ENCODE measurements at regions not wholly inside any gene's neighbourhood (a gene's known extent, or its start where the extent isn't known, plus 50 kb on each side); places are given as distances from the start of the nearest gene placed in this dataset.
"Not testable (repeated sequence)": the region's sequence is repeated elsewhere in the genome, so short reads cannot be mapped to it uniquely, and the experiment has no call there.

DNA sequence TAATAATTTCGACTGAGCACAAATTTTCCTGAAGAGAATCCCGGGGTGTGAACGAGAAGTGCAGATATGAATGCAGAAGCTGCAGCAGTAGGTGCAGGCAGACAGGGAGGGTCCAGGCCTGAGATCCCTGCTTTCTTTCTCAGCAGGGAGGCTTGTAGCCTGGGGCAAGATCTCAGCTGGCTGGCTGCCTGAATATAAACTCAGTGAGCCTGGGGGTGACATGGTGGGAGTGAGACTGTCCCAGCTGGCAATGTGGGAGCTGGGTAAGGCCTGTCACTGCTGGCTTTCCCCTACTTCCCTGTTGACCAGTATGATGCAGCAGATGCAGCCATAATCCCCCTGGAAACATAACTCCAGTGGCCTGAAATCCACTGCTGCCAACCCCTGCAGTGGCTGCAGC is 325.2 kb downstream of the CETN3 start:
- DNase-seq (ENCODE audit: insufficient read length), result no peak
- TF ChIP-seq POLR2A (IDR thresholded peaks at IDR 0.05; ENCODE audit: low read depth, low read length), result no peak
- TF ChIP-seq POLR2AphosphoS5 (IDR thresholded peaks at IDR 0.05; ENCODE audit: low read depth, low read length), result no peak
- no peak for TF ChIP-seq TAF1 (IDR thresholded peaks at IDR 0.05; ENCODE audit: borderline replicate concordance, low read depth, low read length)
- no peak for FAIRE-seq

GRCh38 chr5:90073026-90073570 is 336.5 kb downstream of the CETN3 start:
- FAIRE-seq; DNase-seq (ENCODE audit: insufficient read length): not testable (repeated sequence)

GRCh38 chr5:90071656-90072055 is 337.9 kb downstream of the CETN3 start:
- DNase-seq (ENCODE audit: insufficient read length) (no peak), FAIRE-seq (no peak)
- TF ChIP-seq POLR2AphosphoS5 (IDR thresholded peaks at IDR 0.05; ENCODE audit: low read depth, low read length), result no peak
- TF ChIP-seq POLR2A (IDR thresholded peaks at IDR 0.05; ENCODE audit: low read depth, low read length), result no peak
- TF ChIP-seq TAF1 (IDR thresholded peaks at IDR 0.05; ENCODE audit: borderline replicate concordance, low read depth, low read length), result no peak

- TF ChIP-seq POLR2A (IDR thresholded peaks at IDR 0.05; ENCODE audit: low read depth, low read length) (no peak), TAF1 (IDR thresholded peaks at IDR 0.05; ENCODE audit: borderline replicate concordance, low read depth, low read length) (no peak), POLR2AphosphoS5 (IDR thresholded peaks at IDR 0.05; ENCODE audit: low read depth, low read length) (no peak)
- FAIRE-seq (no peak), DNase-seq (ENCODE audit: insufficient read length) (no peak)
These were observed 338.5 kb downstream of the CETN3 start for GRCh38 chr5:90071066-90071465.

GRCh38 chr5:90066920-90067319 is 342.6 kb downstream of the CETN3 start:
- DNase-seq (ENCODE audit: insufficient read length), result no peak
- TF ChIP-seq TAF1 (IDR thresholded peaks at IDR 0.05; ENCODE audit: borderline replicate concordance, low read depth, low read length), result no peak
- no peak for TF ChIP-seq POLR2AphosphoS5 (IDR thresholded peaks at IDR 0.05; ENCODE audit: low read depth, low read length)
- TF ChIP-seq POLR2A (IDR thresholded peaks at IDR 0.05; ENCODE audit: low read depth, low read length), result no peak
- FAIRE-seq, result no peak

- no peak for FAIRE-seq
- no peak for TF ChIP-seq POLR2AphosphoS5 (IDR thresholded peaks at IDR 0.05; ENCODE audit: low read depth, low read length)
- TF ChIP-seq TAF1 (IDR thresholded peaks at IDR 0.05; ENCODE audit: borderline replicate concordance, low read depth, low read length), result no peak
- TF ChIP-seq POLR2A (IDR thresholded peaks at IDR 0.05; ENCODE audit: low read depth, low read length), result no peak
- DNase-seq (ENCODE audit: insufficient read length), result no peak
These were observed 352.4 kb downstream of the CETN3 start for GRCh38 chr5:90056911-90057705.

DNA sequence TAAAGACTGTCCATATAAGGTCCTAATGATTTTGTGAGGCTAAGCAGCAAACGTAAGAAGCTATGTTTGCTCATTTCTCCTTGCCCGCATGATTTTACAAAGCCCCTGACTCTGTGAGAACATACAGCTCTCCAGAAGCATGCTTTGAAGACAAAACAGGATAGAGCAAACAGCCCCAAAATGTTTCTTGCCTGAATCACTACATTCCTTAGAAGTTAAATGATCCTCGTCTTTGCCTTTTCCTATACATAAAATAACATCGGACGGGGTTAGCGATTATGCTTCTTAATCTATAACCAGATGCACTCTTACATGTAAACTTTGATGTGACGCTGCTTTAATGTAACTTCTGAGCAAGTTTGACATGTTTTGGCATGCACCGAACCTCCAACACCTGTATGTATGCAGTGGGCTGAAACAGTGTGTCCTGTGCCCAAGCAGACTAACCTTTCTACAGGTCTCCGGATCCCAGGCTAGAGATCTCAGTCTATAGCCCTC is 353.7 kb downstream of the CETN3 start:
- DNase-seq (ENCODE audit: insufficient read length) (no peak), FAIRE-seq (no peak)
- TF ChIP-seq POLR2AphosphoS5 (IDR thresholded peaks at IDR 0.05; ENCODE audit: low read depth, low read length) (no peak), TAF1 (IDR thresholded peaks at IDR 0.05; ENCODE audit: borderline replicate concordance, low read depth, low read length) (no peak), POLR2A (IDR thresholded peaks at IDR 0.05; ENCODE audit: low read depth, low read length) (no peak)

DNA sequence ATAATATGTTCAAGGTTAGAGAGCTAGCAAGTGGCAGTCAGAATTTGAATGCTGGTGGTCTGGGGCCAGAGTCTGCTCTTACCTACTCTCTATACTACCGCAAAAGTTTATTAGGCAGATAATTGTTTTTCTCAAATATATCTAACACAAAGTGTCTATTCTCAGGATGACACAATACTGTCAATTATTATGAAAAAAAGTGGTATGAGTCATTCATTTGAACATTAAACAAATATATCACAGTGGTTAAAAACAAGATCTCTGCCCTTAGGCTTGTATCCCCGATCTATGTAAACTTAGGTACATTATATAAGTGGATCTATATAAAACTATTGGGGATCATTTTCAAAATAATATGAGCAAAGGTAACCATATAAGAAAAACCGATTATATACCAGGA is 354.9 kb downstream of the CETN3 start:
- no peak for DNase-seq (ENCODE audit: insufficient read length)
- TF ChIP-seq TAF1 (IDR thresholded peaks at IDR 0.05; ENCODE audit: borderline replicate concordance, low read depth, low read length), result no peak
- TF ChIP-seq POLR2AphosphoS5 (IDR thresholded peaks at IDR 0.05; ENCODE audit: low read depth, low read length), result no peak
- no peak for TF ChIP-seq POLR2A (IDR thresholded peaks at IDR 0.05; ENCODE audit: low read depth, low read length)
- FAIRE-seq, result no peak

- no peak for FAIRE-seq
- DNase-seq (ENCODE audit: insufficient read length), result no peak
- TF ChIP-seq POLR2A (IDR thresholded peaks at IDR 0.05; ENCODE audit: low read depth, low read length) (no peak), POLR2AphosphoS5 (IDR thresholded peaks at IDR 0.05; ENCODE audit: low read depth, low read length) (no peak), TAF1 (IDR thresholded peaks at IDR 0.05; ENCODE audit: borderline replicate concordance, low read depth, low read length) (no peak)
These were observed 357.8 kb downstream of the CETN3 start for GRCh38 chr5:90051756-90052155.

- FAIRE-seq (no peak), DNase-seq (ENCODE audit: insufficient read length) (no peak)
- TF ChIP-seq POLR2A (IDR thresholded peaks at IDR 0.05; ENCODE audit: low read depth, low read length) (no peak), TAF1 (IDR thresholded peaks at IDR 0.05; ENCODE audit: borderline replicate concordance, low read depth, low read length) (no peak)
These were observed 359.5 kb downstream of the CETN3 start for GRCh38 chr5:90050103-90050502.

DNA sequence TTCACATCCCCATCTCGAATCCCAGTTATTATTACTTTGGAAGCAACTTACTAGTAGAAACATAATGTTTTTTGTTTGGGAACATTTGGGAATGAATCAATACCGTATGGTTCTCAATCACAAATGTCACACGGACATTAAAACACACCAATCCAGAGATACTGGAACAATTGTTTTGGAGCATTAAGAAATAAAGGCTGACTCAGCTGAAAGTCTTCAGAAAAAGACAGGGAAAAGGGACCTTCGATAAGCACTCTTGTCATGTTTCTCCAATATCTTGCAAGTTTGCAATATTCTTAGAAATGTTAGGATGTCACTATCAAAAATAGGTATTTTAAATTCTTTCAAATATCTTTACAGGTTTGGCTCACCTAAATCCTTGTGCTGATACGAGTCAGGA is 362.4 kb downstream of the CETN3 start:
- TF ChIP-seq POLR2AphosphoS5 (IDR thresholded peaks at IDR 0.05; ENCODE audit: low read depth, low read length) (no peak), TAF1 (IDR thresholded peaks at IDR 0.05; ENCODE audit: borderline replicate concordance, low read depth, low read length) (no peak), POLR2A (IDR thresholded peaks at IDR 0.05; ENCODE audit: low read depth, low read length) (no peak)
- no peak for FAIRE-seq
- DNase-seq (ENCODE audit: insufficient read length), result no peak

- DNase-seq (ENCODE audit: insufficient read length); FAIRE-seq: not testable (repeated sequence)
These were observed 369.5 kb downstream of the CETN3 start for GRCh38 chr5:90040082-90040481.

All from GM12892 (cell line).